BJ (cell line): ENCODE measurements at regions not wholly inside any gene's neighbourhood (a gene's known extent, or its start where the extent isn't known, plus 50 kb on each side); places are given as distances from the start of the nearest gene placed in this dataset.

Experiments
- CTCF ChIA-PET: fragments of 350-600 bp; formaldehyde crosslinking; extraction: SDS; loops from one replicate; lab custom pipeline; 2021; ENCODE audit warnings: antibody characterized with exemption, inconsistent platforms; lab: Yijun Ruan, JAX
- POLR2A ChIA-PET: fragments of 300-600 bp; sonication (Branson Sonifier 250); formaldehyde crosslinking; extraction: SDS; loops from one replicate; lab custom pipeline; 2021; ENCODE audit warnings: antibody characterized with exemption; lab: Charles Lee
- DNase-seq: peaks from one replicate; pipeline ENCODE4 v3.0.0-alpha.2; 2011; ENCODE audit warnings: low read depth
- H3K27me3 ChIP-seq: 2 replicates; pipeline ENCODE4 v1.6.0; 2011; ENCODE audit warnings: low read length; ENCODE audit not compliant: control insufficient read depth, insufficient read depth
- H3K36me3 ChIP-seq: 2 replicates; pipeline ENCODE4 v1.5.1; 2011; ENCODE audit warnings: low read length; ENCODE audit not compliant: control insufficient read depth, insufficient read depth
- H3K4me3 ChIP-seq: 2 replicates; pipeline ENCODE4 v1.5.1; 2011; ENCODE audit warnings: low read depth, mild to moderate bottlenecking, control low read depth, low read length
- TF ChIP-seq, protein P1 (sequence below): IDR thresholded peaks from 2 replicates; pipeline ENCODE4 v1.5.1; 2011; ENCODE audit warnings: low read depth, mild to moderate bottlenecking, control low read depth, inconsistent platforms, low read length, moderate library complexity; ENCODE audit not compliant: insufficient read depth

DNA sequence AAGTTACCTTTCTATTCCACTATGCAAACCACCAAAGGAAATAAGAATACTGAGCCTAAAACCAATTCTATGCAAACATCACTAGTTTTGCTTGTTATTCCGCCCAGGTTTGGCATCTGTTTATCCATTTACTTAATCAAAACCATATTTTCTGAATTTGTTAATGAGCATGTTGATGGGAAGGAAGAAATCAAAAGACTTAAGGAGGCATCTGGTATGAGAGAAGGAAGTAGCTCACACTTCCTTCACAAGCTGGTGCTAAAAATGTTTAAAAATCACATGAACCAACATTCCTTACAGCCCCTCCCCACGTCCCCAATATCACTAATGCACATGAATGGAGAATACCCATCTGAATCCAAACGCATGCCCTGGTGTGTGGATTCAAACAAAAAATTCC is 52.0 kb upstream of the PRKAR2B start:
- H3K36me3 ChIP-seq, result no peaks in the 10 kb centered on the region
- POLR2A ChIA-PET, result no interaction called here
- H3K27me3 ChIP-seq, result no peaks in the 10 kb centered on the region; the same call in 1 of the 2 replicates
- no peak for DNase-seq
- H3K4me3 ChIP-seq, result no peak overlapping the region
- CTCF ChIA-PET, result interaction anchor here (0.6 to 0.7 kb wide), 2 partner anchors 12 to 207 kb away, joined by 3 to 4 read pairs; no protein-coding TSS in a partner anchor
- TF ChIP-seq, protein P1, sequence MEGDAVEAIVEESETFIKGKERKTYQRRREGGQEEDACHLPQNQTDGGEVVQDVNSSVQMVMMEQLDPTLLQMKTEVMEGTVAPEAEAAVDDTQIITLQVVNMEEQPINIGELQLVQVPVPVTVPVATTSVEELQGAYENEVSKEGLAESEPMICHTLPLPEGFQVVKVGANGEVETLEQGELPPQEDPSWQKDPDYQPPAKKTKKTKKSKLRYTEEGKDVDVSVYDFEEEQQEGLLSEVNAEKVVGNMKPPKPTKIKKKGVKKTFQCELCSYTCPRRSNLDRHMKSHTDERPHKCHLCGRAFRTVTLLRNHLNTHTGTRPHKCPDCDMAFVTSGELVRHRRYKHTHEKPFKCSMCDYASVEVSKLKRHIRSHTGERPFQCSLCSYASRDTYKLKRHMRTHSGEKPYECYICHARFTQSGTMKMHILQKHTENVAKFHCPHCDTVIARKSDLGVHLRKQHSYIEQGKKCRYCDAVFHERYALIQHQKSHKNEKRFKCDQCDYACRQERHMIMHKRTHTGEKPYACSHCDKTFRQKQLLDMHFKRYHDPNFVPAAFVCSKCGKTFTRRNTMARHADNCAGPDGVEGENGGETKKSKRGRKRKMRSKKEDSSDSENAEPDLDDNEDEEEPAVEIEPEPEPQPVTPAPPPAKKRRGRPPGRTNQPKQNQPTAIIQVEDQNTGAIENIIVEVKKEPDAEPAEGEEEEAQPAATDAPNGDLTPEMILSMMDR, result no peak
